ENCODE measurements at regions not wholly inside any gene's neighbourhood (a gene's known extent, or its start where the extent isn't known, plus 50 kb on each side); places are given as distances from the start of the nearest gene placed in this dataset.

- no peak overlapping the region for H4K8ac ChIP-seq (ENCODE audit: extremely low read depth, insufficient read depth, low read length)
- CTCF ChIA-PET (ENCODE audit: partially characterized antibody) = no interaction called here
- H2BK12ac ChIP-seq (ENCODE audit: low read depth, low read length) = no peak overlapping the region
- H2BK120ac ChIP-seq (replicated peaks; ENCODE audit: low read depth, low read length) = no peak overlapping the region
- no peak overlapping the region for H2AFZ ChIP-seq (ENCODE audit: low read length)
- TF ChIP-seq CEBPB (IDR thresholded peaks at IDR 0.05; ENCODE audit: low read depth, low read length) = no peak
- no peak for TF ChIP-seq CTBP2 (IDR thresholded peaks at IDR 0.05; ENCODE audit: borderline replicate concordance, insufficient read depth, insufficient read length, low read length)
- TF ChIP-seq RBBP5 (IDR thresholded peaks at IDR 0.05; ENCODE audit: borderline replicate concordance, low read depth, low read length) = no peak
- TF ChIP-seq KDM5A (IDR thresholded peaks at IDR 0.05; ENCODE audit: low read length) = no peak
- no peak for TF ChIP-seq SIRT6 (IDR thresholded peaks at IDR 0.05; ENCODE audit: low read length)
- no peak for TF ChIP-seq TAF1 (IDR thresholded peaks at IDR 0.05; ENCODE audit: low read depth, low read length)
- TF ChIP-seq TBP (IDR thresholded peaks at IDR 0.05; ENCODE audit: low read depth, low read length) = no peak
- TF ChIP-seq EP300 (IDR thresholded peaks at IDR 0.05; ENCODE audit: borderline replicate concordance in 1 of 2, low read depth in 2 of 2, low read length in 2 of 2) = no peak
- DNase-seq (ENCODE audit: low read depth in 1 of 2, low spot score in 2 of 2) (no peak), FAIRE-seq (no peak)
- 79% methylated on average over 2 of the region's 2 CpGs; no CpG with 5 or more reads in 1 of the 2 experiments for WGBS, 2 experiments (ENCODE audit: extremely low coverage in 1 of 2, insufficient coverage in 1 of 2, insufficient read length in 1 of 2, insufficient replicate concordance in 2 of 2, low coverage in 1 of 2, low lambda C conversion rate in 2 of 2, missing lambda C conversion rate in 1 of 2)
- no peaks in the 10 kb centered on the region for H3K36me3 ChIP-seq (ENCODE audit: control insufficient read depth in 2 of 4, insufficient read depth in 4 of 4, low read length in 3 of 4)
- no peak overlapping the region for H2BK20ac ChIP-seq (ENCODE audit: low read length)
- H3K4ac ChIP-seq (replicated peaks; ENCODE audit: insufficient read length, low read depth, low read length) = no peak overlapping the region
- H3K14ac ChIP-seq (ENCODE audit: insufficient read length) = no peak overlapping the region
- H3K9me3 ChIP-seq (ENCODE audit: insufficient read depth in 2 of 2, low read depth in 1 of 2, low read length in 1 of 2) = no peaks in the 10 kb centered on the region
- no peak overlapping the region for H4K91ac ChIP-seq (replicated peaks; ENCODE audit: insufficient read length, low read length)
- no peak overlapping the region for H3K27ac ChIP-seq (ENCODE audit: low read depth, low read length)
- no peak overlapping the region for H2AK5ac ChIP-seq (ENCODE audit: low read depth, low read length)
- H3K23ac ChIP-seq (ENCODE audit: insufficient read length) = no peak overlapping the region
- no peak overlapping the region for H4K5ac ChIP-seq (ENCODE audit: insufficient read length, low read depth, low read length)
- no peaks in the 10 kb centered on the region for H4K20me1 ChIP-seq (replicated peaks in 1 of 2; ENCODE audit: control insufficient read depth in 1 of 2, insufficient read depth in 2 of 2, low read length in 2 of 2)
- no peak overlapping the region for H3K56ac ChIP-seq (replicated peaks; ENCODE audit: insufficient read length, low read depth, low read length)
- no peak overlapping the region for H2BK5ac ChIP-seq (ENCODE audit: low read depth, low read length)
- H3K79me2 ChIP-seq (ENCODE audit: control insufficient read depth in 1 of 2, insufficient read depth in 2 of 2, low read length in 2 of 2) = no peaks in the 10 kb centered on the region
- no peaks in the 10 kb centered on the region for H3K4me1 ChIP-seq (replicated peaks in 1 of 4; ENCODE audit: control insufficient read depth in 3 of 4, insufficient read depth in 4 of 4, low read length in 3 of 4)
- H3K4me2 ChIP-seq (ENCODE audit: insufficient read depth in 1 of 2, low read depth in 2 of 2, low read length in 2 of 2) = no peak overlapping the region
- H3K23me2 ChIP-seq (ENCODE audit: low read depth, low read length) = no peaks in the 10 kb centered on the region
- no peak overlapping the region for H2BK15ac ChIP-seq (ENCODE audit: low read length)
- H3K79me1 ChIP-seq (ENCODE audit: low read depth, low read length) = no peaks in the 10 kb centered on the region
- POLR2A ChIA-PET (ENCODE audit: partially characterized antibody) = no interaction called here
- H3K9ac ChIP-seq (replicated peaks in 1 of 4; ENCODE audit: extremely low read depth in 1 of 4, low read depth in 3 of 4, low read length in 3 of 4) = no peak overlapping the region
- no peak overlapping the region for H3K4me3 ChIP-seq (ENCODE audit: extremely low read depth in 1 of 4, insufficient read depth in 2 of 4, low read depth in 3 of 4, low read length in 4 of 4)
- H3K18ac ChIP-seq (ENCODE audit: extremely low read depth, low read length) = no peak overlapping the region
- H3K27me3 ChIP-seq (replicated peaks in 1 of 4; ENCODE audit: control insufficient read depth in 3 of 4, extremely low read depth in 1 of 4, insufficient read depth in 3 of 4, low read length in 3 of 4) = no peaks in the 10 kb centered on the region
Measured at GRCh38 chr10:56258378-56258777, 102.7 kb downstream of the ZWINT start.

Data from H1 (cell line).